Nephron progenitor cell (in vitro differentiated cells): ENCODE measurements at regions not wholly inside any gene's neighbourhood (a gene's known extent, or its start where the extent isn't known, plus 50 kb on each side); places are given as distances from the start of the nearest gene placed in this dataset.
A peak's percentile ranks its signal among the peaks of the same experiment; 100 is the strongest.
"Not testable (repeated sequence)": the region's sequence is repeated elsewhere in the genome, so short reads cannot be mapped to it uniquely, and the experiment has no call there.

ENCODE experiments used
- DNase-seq: peaks from one replicate; pipeline ENCODE4 v3.0.0; 2021
- H3K27ac Mint-ChIP-seq: 2 replicates; pipeline ENCODE4 v1.8.0; 2021; ENCODE audit warnings: mild to moderate bottlenecking, moderate library complexity, mixed read lengths
- H3K27me3 Mint-ChIP-seq: 2 replicates; pipeline ENCODE4 v1.8.0; 2021; ENCODE audit warnings: mild to moderate bottlenecking, low read depth, mixed read lengths; ENCODE audit not compliant: poor library complexity
- H3K36me3 Mint-ChIP-seq: 2 replicates; pipeline ENCODE4 v1.8.0; 2021; ENCODE audit warnings: low read depth, mixed read lengths
- H3K4me1 Mint-ChIP-seq: 2 replicates; pipeline ENCODE4 v1.8.0; 2021; ENCODE audit warnings: mixed read lengths
- H3K4me3 Mint-ChIP-seq: 2 replicates; pipeline ENCODE4 v1.8.0; 2021; ENCODE audit warnings: mild to moderate bottlenecking, moderate library complexity, mixed read lengths
- H3K9me3 Mint-ChIP-seq: 2 replicates; pipeline ENCODE4 v1.8.0; 2021; ENCODE audit warnings: mild to moderate bottlenecking, moderate library complexity, mixed read lengths
- TF ChIP-seq, protein P1 (sequence below): fragments of 200-600 bp; sonication (generic); IDR thresholded peaks from 2 replicates; pipeline ENCODE4 v1.5.0; 2021; ENCODE audit warnings: antibody characterized with exemption

DNA sequence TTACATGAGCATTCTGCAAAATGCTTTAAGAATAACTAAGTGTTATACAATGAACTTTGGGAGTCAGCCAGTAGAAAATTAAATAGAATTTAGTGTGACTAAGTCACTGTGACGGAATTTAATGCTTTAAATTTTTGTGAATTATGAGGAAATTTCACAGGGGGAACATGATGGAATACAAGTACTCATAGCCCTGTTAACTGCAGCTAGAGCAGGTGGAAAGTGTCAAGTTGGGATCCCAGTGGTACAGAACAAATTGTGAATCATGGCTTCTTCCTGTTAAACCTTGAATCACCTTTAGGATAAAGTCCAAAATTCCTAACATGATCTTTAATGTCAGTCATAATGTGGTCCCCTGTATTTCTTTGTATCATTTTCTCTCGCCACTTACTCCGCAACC, 212.2 kb upstream of the CENPE start:
- TF ChIP-seq, protein P1, sequence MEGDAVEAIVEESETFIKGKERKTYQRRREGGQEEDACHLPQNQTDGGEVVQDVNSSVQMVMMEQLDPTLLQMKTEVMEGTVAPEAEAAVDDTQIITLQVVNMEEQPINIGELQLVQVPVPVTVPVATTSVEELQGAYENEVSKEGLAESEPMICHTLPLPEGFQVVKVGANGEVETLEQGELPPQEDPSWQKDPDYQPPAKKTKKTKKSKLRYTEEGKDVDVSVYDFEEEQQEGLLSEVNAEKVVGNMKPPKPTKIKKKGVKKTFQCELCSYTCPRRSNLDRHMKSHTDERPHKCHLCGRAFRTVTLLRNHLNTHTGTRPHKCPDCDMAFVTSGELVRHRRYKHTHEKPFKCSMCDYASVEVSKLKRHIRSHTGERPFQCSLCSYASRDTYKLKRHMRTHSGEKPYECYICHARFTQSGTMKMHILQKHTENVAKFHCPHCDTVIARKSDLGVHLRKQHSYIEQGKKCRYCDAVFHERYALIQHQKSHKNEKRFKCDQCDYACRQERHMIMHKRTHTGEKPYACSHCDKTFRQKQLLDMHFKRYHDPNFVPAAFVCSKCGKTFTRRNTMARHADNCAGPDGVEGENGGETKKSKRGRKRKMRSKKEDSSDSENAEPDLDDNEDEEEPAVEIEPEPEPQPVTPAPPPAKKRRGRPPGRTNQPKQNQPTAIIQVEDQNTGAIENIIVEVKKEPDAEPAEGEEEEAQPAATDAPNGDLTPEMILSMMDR: no peak
- Mint-ChIP-seq H3K36me3 (no peaks in the 10 kb centered on the region), H3K27me3 (no peaks in the 10 kb centered on the region), H3K4me3 (no peak overlapping the region), H3K27ac (no peak overlapping the region), H3K4me1 (no peaks in the 10 kb centered on the region), H3K9me3 (no peaks in the 10 kb centered on the region)
- no peak for DNase-seq

DNA sequence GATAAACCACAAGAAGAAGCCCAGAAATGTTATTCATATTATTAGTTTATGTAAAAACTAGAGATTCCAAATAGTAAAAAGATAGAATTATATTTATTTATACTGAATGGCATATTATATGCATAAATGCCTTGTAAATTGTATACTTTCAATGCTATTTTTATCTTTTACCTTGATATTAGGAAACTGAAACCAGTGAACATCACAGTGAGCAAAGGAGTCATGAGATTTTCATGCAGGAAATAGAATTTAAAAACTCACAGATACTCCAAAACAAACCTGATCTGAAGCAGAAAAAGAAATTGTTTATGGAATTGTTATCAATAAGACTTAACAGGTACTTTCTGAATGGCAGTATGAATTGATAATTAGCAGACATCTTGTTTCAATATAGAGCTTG, 207.3 kb upstream of the CENPE start:
- TF ChIP-seq, protein P1: no peak
- Mint-ChIP-seq H3K36me3 (no peaks in the 10 kb centered on the region), H3K27me3 (no peaks in the 10 kb centered on the region), H3K4me1 (no peaks in the 10 kb centered on the region), H3K4me3 (no peak overlapping the region), H3K9me3 (no peaks in the 10 kb centered on the region), H3K27ac (no peak overlapping the region)
- no peak for DNase-seq

DNA sequence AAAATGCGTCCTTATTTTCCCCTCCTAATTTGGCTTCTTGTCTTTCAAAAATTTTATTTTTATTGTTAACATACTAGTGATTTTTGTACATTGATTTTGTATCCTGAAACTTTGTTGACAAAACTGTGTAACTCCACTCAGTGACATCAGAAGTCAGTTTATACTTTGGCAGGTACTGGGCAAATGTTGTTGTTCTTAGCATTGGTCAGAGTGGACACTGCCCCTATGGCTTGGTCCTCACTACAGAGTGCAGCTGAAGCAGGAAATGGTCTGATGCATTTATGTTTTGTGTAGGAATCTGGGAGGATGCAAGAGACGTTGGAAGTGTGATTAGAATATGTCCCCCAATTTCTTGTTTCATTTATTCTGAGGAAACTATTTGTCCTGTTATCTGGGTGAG, 205.5 kb upstream of the CENPE start:
- H3K4me3 Mint-ChIP-seq: no peak overlapping the region
- TF ChIP-seq, protein P1: no peak
- no peak for DNase-seq
- H3K27me3 Mint-ChIP-seq: no peaks in the 10 kb centered on the region
- no peak overlapping the region for H3K27ac Mint-ChIP-seq
- H3K9me3 Mint-ChIP-seq: no peaks in the 10 kb centered on the region
- no peaks in the 10 kb centered on the region for H3K4me1 Mint-ChIP-seq
- H3K36me3 Mint-ChIP-seq: no peaks in the 10 kb centered on the region

DNA sequence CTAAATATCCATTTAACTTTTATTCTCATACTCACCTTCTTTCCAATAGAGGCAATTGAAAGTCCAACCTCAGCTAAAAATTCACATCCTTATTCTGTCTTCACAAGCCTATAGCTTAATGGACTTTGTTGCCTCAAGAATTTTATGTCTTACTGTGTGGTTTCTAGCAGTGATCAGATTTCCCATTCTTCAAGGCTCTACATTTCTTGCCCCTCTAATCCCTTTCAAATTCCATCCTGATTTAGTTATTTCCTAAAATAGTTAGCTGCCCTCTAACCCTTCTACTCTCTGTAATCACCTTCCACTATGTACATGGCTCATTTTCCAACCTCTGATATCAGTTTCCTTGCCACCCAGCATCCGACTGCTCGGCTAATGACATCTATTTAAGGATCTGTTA, 204.1 kb upstream of the CENPE start:
- no peaks in the 10 kb centered on the region for H3K36me3 Mint-ChIP-seq
- H3K4me1 Mint-ChIP-seq: no peaks in the 10 kb centered on the region
- peak overlapping the region; percentile 30 for H3K27ac Mint-ChIP-seq

DNA sequence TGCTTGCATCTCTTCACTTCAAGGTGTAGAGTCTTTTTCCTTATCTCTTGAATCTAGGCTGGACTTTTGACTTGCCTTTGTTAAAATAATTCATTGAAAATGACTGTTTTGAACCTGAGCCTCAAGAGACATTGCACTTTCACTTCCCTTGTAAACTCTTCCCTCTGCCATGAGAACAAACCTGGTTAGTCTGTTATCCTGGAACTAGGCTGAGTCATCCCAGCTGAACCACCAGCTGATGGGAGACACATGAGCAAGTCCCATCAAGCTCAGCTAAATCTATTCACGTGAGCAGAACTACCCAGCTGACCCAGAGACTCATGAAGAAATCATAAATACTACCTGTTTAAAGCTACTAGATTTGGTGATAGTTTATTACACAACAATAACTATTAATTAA, 202.3 kb upstream of the CENPE start:
- no peak for DNase-seq
- Mint-ChIP-seq H3K4me1 (no peaks in the 10 kb centered on the region), H3K9me3 (no peaks in the 10 kb centered on the region), H3K36me3 (no peaks in the 10 kb centered on the region), H3K27me3 (peaks cover 3% of the 10 kb centered on the region), H3K27ac (no peak overlapping the region), H3K4me3 (no peak overlapping the region)
- TF ChIP-seq, protein P1: no peak

More for the DNA sequence above, 204.1 kb upstream of the CENPE start:
- Mint-ChIP-seq H3K9me3 (no peaks in the 10 kb centered on the region), H3K27me3 (peaks cover under 1% of the 10 kb centered on the region), H3K4me3 (peak overlapping the region; percentile 11)
- TF ChIP-seq, protein P1: no peak
- no peak for DNase-seq

DNA sequence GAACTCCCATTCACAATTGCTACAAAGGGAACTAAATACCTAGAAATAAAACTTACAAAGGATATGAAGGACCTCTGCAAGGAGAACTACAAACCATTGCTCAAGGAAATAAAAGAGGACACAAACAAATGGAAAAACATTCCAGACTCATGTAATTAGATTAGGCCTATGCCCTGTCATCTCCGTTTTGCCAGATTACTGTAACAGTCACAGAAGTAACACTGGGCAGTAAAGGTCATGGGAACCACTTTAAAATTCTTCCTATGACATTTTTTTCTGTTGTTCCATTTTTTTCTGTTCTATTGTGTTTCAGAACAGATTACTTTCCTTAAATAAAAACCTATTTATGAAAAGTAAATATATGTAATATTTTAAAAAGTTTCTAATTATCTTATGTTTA, 199.4 kb upstream of the CENPE start:
- H3K36me3 Mint-ChIP-seq: no peaks in the 10 kb centered on the region
- TF ChIP-seq, protein P1: no peak
- H3K27ac Mint-ChIP-seq: no peak overlapping the region
- no peak overlapping the region for H3K4me3 Mint-ChIP-seq
- H3K4me1 Mint-ChIP-seq: no peaks in the 10 kb centered on the region
- H3K9me3 Mint-ChIP-seq: no peaks in the 10 kb centered on the region
- no peak for DNase-seq
- H3K27me3 Mint-ChIP-seq: peaks cover 3% of the 10 kb centered on the region

DNA sequence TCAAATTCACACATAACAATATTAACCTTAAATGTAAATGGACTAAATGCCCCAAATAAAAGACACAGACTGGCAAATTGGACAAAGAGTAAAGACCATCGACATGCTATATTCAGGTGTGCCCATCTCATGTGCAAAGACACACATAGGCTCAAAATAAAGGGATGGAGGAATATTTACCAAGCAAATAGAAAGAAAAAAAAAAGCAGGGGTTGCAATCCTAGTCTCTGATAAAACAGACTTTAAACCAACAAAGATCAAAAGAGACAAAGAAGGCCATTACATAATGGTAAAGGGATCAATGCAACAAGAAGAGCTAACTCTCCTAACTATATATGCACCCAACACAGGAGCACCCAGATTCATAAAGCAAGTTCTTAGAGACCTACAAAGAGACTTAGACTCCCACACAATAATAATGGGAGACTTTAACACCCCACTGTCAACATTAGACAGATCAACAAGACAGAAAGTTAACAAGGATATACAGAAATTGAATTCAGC, 189.4 kb upstream of the CENPE start:
- not testable (repeated sequence) for H3K36me3 Mint-ChIP-seq, H3K4me1 Mint-ChIP-seq, H3K27ac Mint-ChIP-seq, H3K27me3 Mint-ChIP-seq, H3K4me3 Mint-ChIP-seq, DNase-seq
- H3K9me3 Mint-ChIP-seq: peaks cover 37% of the 10 kb centered on the region

DNA sequence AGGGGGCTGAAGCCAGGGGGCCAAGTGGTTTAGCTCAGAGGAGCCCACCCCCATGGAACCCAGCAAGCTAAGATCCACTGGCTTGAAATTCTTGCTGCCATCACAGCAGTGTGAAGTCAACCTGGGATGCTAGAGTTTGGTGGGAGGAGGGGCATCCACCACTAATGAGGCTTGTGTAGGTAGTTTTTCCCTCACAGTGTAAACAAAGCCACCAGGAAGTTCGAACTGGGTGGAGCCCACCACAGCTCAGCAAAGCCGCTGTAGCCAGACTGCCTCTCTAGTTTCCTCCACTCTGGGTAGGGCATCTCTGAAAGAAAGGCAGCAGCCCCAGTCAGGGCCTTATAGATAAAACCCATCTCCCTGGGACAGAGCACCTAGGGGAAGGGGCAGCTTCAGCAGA, 187.4 kb upstream of the CENPE start:
- H3K9me3 Mint-ChIP-seq: peaks cover 52% of the 10 kb centered on the region
- not testable (repeated sequence) for H3K4me3 Mint-ChIP-seq, DNase-seq, H3K27me3 Mint-ChIP-seq, H3K4me1 Mint-ChIP-seq, H3K27ac Mint-ChIP-seq, H3K36me3 Mint-ChIP-seq
